HG03342 (cell line): ENCODE measurements at regions not wholly inside any gene's neighbourhood (a gene's known extent, or its start where the extent isn't known, plus 50 kb on each side); places are given as distances from the start of the nearest gene placed in this dataset.

Source experiments
- ATAC-seq: cut with Tn5 transposase; IDR thresholded peaks from one replicate; pipeline ENCODE4 v1.9.1; 2021; ENCODE audit warnings: mild to moderate bottlenecking, moderate library complexity; ENCODE audit not compliant: unreplicated experiment

DNA sequence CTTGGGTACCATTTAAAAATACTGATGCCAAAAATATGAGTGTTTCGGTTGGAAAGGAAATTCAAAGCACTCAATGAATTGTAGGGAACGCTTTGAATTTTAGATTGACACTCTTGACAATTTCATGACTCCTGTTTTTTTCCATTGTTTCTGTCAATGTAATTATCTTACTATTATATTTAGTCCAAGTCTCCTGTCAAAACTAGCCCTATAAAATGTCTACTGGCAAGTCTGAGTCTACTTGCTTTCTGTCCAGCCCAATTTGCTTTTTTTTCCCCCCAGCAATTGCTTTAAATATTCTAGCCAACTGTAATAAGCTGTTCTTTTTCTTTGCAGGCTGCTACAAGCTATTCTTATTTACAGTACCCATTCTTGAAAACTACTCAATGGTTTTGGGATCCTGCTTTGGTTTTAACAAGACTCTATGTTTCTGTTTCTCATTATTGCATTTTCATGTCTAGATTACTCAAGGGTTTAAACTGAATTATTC is 1103.9 kb upstream of the GJE1 start:
- no peak for ATAC-seq

DNA sequence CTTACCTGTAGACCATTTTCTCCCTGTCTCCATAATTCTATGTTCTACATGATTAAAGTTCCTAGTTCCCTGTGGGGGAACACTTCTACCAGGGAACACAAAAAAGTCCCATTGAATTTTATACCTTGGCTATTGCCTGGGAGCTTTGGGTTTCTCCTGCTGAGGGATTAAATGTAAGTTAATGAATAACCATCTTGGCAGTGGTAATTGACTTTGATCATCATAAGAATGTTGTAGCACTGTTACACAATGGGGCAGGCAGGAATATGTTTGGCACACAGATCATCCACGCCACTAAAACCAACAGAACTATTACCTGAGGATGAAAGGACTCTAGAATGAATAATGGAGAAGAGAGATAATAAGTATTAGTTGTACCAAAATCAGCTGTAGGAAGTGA is 1106.2 kb upstream of the GJE1 start:
- no peak for ATAC-seq

DNA sequence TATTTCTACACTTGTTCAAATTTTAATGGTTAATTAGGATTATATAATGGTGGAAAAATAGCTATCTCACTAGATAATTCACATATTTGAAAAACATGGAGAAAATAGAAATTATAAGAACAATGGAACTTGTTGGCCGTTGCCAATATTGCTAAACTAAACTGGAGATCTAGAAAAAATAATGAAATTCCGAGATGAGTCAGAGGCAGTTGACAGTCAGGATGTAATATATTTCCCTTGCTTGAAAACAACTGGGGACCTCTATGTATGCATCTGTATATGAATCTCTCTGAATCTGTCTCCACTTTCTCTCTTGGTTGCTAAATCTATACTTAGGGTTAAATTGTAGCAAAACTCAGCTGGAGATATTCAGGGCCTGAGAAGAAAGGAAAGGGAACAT is 1108.2 kb upstream of the GJE1 start:
- ATAC-seq: no peak

- no peak for ATAC-seq
Observed at GRCh38 chr6:141017941-141018340, 1114.8 kb upstream of the GJE1 start.

DNA sequence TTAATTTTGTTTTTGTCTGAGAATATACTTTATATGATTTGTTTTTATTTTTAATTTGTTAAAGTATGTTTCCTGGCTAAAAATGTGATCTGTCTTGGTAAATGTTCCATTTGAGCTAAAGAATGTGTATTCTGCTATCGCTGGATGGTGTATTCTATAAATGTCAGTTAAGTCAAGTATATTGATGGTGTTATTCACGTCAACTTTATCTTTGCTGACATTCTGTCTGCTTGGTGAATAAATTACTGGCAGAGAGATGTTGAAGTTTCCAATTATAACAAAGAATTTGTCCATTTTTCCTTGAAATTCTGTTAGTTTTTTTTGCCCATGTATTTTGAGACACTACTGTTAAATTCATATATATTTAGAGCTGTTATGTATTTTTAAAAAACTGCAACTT is 1131.8 kb upstream of the GJE1 start:
- ATAC-seq: no peak

DNA sequence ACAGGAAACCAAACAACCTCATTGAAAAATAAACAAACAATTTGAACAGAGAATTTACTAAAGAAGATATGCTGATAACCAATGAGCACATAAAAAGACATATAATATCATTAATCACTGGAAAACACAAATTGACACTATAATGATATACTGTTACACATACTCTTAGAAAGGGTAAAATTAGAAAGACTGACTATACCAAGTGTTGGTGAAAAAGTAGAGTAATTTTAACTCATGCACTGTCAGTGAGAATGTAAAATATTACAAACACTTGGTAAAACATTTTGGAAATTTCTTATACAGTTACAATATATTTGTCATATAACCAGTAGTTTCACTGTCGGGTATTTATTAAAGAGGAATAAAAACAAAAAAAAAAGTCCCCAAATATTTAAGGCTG is 1139.2 kb upstream of the GJE1 start:
- ATAC-seq: no peak

DNA sequence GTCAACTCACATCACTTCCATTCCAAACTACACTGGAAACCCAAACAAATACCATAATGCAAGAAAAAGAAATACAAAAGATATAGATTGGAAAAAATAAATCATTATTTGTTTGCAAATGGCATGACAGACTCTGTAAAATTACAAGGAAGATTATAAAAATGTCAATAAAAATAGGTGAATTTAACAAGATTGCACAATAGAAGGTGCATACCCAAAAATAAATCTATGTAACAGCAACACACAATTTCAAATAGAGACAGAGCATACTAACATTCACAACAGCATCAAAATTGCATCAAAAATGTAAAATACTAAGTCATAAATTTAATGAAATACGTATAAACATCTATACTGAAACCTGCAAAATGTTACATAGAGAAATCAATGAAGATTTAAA is 1140.0 kb upstream of the GJE1 start:
- no peak for ATAC-seq

- no peak for ATAC-seq
Observed at GRCh38 chr6:140988780-140989179, 1143.9 kb upstream of the GJE1 start.

- no peak for ATAC-seq
Observed at GRCh38 chr6:140987364-140988155, 1145.2 kb upstream of the GJE1 start.

DNA sequence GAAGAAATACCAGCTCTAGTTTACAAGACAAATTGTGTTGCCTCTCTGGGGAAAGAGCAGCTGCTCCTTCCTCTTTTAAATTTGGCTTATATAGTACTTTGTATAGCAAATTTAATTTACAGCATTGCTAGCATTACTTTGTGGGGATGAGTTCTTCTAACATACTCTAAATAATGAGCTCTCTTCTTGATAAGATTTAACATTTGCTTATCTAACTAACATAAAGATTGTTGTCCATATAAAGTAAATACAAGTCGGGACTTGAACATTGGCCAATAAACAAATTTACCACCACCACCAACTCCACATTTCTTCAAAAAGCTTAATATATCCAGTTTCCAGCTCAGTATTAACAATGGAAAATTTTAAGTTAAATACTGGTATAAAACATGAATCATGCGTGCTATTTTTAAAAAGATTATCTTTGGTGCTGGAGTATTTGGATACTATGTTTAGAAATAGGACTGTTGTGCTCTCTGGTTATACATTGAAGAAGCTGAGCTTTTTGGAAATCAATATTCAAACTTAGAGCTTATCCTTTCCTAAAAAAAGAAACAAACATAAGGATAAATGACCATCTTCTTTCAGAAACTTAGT is 1146.9 kb upstream of the GJE1 start:
- no peak for ATAC-seq

DNA sequence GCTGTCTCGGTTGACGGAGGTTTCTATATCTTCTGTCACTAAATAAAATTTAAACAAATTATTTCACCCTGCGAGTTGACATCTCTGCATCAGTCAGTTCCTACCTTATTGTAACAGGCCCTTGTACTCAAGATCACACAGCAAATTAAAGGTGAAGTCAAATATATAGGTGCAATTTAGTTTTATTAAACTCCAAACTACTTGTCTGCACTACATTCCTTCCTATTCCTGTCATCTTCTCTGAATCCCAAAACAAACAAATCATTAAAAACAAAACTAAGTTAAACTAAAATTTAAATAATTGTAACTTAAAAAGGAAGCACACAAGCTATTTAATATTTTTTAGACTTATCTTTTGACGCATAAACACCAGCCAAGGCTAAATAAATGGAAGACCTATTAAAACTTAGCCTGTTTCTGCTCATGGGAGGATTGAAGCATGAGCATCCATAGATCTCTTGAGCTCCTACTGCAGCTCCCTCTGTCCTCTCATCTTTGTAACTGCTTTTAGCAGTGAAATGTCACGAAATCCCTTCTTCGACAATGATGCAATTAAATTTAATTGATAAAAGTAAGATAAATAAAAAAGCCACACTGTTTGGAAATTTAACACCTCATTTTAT is 1152.3 kb upstream of the GJE1 start:
- ATAC-seq: no peak

- no peak for ATAC-seq
Observed at GRCh38 chr6:140979642-140980091, 1153.1 kb upstream of the GJE1 start.

DNA sequence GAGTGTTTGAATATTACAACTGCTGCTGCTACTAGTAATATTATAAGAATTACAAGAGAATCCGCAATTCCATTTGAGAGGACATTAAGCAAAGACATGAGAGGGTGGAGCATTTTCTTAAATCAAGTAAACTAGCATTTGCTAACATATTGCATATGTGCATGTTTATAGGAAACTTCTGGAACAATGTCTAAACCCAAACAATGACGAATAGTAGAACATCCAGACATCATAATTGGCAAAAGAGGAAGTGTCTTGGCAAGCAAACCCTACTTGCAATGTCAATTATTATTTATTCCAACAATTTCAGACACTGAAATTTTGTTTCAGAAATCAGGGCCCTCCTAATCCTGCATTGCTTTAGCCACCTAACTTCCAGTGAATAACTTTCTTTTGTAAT is 1155.3 kb upstream of the GJE1 start:
- no peak for ATAC-seq

DNA sequence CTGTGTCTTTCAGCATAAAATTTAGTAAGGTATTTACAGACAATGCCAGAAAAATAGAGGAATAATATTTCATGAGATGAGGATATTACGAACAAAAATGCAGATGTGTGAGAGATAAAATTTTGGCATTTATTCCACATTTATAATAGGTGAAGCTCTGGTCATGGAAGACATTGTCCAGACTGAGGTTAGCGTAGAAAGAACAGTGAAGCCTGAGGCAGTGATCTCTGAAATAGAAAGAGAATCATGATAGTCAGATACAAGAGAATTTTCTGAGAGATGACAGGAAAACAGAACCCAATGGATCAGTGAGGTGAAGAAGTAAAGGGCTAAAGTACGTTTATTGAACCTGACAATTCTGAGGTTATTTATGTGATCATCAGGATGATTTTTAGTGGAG is 1155.9 kb upstream of the GJE1 start:
- ATAC-seq: no peak

GRCh38 chr6:140970485-140970884 is 1162.2 kb upstream of the GJE1 start:
- ATAC-seq: no peak

DNA sequence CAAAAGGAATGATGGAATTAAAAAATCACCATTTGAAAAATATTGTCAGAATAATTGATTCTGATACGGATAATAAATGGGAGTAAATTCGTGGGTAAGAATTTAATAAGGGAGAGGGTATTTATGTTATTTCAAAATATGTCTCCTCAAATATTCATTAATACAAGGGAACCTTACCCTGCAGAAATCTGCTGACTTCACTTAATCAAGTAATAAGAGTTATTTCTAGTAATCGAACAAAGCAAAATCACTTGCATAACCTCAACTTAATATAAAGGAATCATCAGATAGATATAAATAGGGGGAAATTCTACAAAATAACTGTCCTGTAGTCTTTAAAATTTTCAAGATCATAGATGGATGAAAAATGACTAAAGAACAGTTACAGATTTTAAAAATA is 1164.7 kb upstream of the GJE1 start:
- no peak for ATAC-seq

DNA sequence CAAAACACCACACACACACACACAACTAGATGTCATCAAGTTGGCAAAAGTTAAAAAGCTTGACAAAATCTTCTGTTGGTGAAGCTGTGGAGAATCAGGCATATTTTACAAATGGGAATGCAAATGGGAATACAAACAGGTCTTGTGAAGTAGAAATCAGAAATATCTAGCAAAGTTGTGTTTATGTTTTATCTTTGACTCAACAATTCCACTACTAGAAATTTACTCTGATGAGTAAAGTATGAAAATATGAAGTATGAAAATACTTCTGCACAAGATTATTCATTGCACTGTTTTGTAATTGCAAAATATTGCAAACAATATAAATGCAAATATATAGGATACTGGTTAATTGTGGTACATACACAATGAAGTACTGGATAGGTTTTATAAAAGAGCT is 1166.0 kb upstream of the GJE1 start:
- ATAC-seq: no peak

GRCh38 chr6:140960566-140960965 is 1172.2 kb upstream of the GJE1 start:
- ATAC-seq: no peak

DNA sequence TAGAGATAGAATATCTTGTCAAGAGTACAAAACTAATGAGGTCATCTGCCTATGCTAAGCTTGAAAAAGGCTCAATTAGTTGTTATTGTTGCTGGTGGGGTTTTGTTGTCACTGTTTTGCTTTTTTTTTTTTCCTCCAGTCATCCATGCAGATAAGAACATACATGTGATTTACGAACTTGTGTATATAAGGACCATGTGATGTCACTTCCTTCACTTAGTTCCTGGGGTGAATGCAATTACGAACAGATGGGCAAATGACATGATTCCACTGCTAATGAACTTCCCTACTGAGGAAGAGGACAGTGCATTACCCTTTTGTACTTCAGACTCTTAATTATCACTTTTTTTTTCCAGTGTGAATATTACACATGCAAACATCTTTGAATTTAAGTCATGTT is 1175.3 kb upstream of the GJE1 start:
- ATAC-seq: no peak

- no peak for ATAC-seq
Observed at GRCh38 chr6:140956571-140957369, 1176.0 kb upstream of the GJE1 start.

GRCh38 chr6:140940251-140940925 is 1192.3 kb upstream of the GJE1 start:
- no peak for ATAC-seq
